ENCODE measurements at regions not wholly inside any gene's neighbourhood (a gene's known extent, or its start where the extent isn't known, plus 50 kb on each side); places are given as distances from the start of the nearest gene placed in this dataset.

DNA sequence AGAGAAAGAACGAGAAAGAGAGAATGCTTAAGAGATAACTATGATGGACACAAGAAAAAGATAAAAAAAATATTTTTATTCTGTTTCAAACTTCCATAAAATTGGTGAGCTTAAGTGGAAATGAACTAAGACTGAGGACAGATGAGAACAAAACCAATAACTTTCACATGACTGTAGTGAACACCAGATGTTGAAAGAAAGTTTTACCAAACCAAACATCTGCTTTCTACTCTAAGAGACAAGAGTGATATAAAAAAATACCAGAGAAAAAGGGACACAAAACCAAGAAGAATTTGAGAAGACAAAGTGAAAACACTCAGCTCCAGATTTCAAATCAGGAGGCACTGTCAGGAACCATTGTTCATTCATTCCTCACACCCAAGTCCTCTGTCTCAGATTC is 147.9 kb downstream of the IMPG2 start:
- no peak for DNase-seq

DNA sequence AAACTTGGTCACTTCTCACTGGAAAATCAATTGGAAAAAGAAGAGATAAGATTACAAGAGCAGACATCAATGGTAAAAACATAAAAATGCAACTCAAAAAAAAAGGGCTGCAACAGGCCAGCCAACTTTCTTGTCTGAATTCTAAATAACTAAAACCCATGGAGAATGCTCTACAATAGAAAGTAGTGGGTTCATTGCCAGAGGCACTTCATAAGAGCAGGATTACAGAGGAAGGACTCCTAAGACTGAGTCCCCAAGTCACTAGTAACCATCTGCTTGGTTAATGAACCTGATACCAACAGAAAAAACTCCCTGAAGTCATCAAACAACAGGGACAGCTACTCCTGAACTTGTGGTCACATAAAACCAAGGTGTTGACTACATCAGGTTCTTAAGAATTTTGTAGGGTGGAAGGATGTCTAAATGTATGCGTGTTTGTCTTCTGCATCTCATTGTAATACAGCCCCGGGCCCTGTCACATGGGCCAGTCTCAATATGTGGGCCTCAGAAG is 148.6 kb downstream of the IMPG2 start:
- no peak for DNase-seq

DNA sequence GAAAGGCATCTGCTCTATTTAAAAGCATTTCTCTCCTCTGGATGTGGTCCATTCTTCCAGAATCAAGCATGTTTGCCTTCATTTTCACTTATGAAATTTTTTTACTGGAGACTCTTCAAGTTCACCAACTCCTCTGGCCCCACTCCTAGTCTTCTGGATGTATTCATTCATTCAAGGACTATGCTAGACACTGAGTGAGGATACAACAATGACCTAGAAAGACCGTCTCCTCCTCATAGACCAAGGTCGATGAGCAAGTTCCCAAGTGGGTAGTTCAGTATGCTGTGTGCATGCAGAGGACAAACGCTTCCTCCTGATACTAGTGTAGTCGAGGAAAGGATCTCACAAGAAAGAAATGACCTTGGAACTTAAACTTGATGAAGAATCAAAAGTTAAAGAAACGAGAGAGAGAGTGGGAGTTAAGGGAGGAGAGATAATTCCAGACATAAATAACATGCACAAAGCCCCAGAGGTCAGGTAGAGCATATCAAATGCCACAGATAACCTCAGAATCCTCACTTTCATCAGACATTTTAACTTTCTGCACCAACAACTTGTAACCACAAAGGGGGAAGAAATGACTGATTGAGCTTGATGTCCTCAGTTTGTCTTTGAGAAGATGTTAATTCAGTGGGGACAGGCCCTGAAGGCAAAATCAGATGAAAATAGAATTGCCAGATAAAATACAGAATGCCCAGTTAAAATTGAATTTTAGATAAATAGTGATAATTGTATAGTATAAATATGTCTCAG is 149.4 kb downstream of the IMPG2 start:
- DNase-seq: no peak

DNA sequence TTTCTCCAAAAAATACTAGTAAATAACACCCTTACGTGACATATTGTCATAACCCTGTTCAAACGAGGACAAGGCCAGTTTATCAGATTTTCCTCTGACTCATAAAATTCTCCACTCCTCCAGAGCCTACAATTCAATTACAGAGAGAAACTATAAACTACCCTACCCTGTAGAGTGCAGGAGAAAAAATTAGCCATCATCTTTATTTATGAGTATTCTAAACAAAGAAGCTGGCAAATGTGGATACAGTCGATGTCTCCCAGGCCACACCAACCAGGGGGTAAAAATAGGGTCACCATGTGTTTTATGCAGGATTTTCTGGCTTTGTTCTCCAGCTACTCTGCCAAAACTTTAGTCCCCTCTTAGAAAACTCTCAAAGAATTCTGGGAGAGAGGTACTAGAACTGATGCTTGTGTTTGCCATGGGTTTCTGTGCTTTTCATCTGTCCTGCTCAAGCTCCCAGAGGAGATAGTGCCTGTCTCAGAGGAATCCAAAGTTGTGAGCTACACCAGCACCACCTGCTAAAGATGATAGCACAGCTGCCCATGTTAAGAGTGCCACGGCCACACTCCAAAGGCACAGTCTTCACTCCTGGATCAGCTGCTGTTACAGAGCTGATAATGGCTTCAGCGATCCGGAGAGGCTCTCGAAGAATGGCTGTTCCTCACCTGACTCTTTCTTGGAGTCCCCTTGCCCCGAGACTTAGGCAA is 150.2 kb downstream of the IMPG2 start:
- DNase-seq: no peak

DNA sequence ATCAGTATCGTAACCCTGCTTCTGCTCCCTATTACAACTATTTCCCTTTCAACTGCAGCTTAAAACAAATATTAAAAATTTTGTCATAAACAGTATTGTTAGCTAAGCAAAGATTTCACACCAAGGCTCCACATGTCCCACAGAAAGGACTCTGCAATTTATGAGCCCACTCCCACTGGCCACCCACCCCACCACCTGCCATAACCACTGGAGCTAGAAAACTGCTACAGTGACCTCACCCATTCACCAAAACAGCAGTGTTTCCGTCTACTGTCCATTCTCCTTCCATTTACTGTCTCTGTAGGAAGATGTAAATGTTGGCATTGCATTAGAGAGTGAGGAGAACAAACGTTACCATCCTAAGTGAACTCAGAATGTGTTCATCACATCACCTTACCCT is 150.9 kb downstream of the IMPG2 start:
- no peak for DNase-seq

GRCh38 chr3:101167376-101167775 is 153.0 kb downstream of the IMPG2 start:
- DNase-seq: no peak

DNA sequence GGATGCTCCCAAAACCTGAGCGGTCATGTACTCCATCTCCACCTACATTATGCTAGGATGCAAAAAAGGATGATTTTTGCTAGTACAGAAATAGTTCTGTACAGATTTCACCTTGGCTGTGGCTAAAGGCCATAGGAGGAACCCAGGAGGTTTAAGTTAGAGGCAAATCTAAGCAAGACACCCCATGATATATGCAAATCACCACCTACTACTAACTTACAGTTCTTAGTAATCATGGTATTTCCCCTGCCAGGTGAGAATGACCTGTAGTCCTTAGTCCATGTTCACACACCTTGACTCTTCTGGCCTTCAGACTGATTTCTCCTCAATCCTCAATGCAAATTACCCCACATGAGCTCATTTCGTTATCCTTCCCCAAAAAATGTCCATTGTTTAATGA is 154.2 kb downstream of the IMPG2 start:
- DNase-seq: no peak

- no peak for DNase-seq
Measured at GRCh38 chr3:101163554-101163953, 156.8 kb downstream of the IMPG2 start.

- no peak for DNase-seq
Measured at GRCh38 chr3:101159478-101159877, 160.9 kb downstream of the IMPG2 start.

GRCh38 chr3:101158374-101158773 is 162.0 kb downstream of the IMPG2 start:
- DNase-seq: no peak

DNA sequence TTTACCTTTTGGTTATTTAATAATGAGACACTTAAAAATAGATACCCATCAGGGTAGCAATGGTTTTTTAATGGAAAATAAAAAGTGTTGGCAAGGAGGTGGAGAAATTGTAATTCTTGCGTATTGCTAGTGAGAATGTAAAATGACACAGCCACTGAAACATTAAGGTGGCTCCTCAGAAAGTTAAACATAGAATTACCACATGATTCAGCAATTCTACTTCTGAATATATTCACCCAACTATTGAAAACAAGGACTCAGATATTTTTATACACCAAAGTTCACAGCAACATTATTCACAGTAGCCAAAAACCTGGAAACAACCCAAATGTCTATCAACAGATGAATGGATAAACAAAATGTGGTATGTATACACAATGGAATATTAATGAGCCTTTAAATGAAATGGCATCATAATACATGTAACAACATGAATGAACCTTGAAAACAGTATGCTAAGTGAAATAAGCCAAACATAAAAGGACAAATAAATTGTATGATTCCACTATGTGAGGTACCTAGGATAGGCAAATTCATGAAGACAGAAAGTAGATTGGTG is 163.5 kb downstream of the IMPG2 start:
- no peak for DNase-seq

- no peak for DNase-seq
Measured at GRCh38 chr3:101155825-101156224, 162.6 kb upstream of the ABI3BP start.

- no peak for DNase-seq
Measured at GRCh38 chr3:101154401-101154800, 161.2 kb upstream of the ABI3BP start.

- no peak for DNase-seq
Measured at GRCh38 chr3:101151286-101151913, 158.2 kb upstream of the ABI3BP start.

GRCh38 chr3:101150504-101150903 is 157.3 kb upstream of the ABI3BP start:
- no peak for DNase-seq

DNA sequence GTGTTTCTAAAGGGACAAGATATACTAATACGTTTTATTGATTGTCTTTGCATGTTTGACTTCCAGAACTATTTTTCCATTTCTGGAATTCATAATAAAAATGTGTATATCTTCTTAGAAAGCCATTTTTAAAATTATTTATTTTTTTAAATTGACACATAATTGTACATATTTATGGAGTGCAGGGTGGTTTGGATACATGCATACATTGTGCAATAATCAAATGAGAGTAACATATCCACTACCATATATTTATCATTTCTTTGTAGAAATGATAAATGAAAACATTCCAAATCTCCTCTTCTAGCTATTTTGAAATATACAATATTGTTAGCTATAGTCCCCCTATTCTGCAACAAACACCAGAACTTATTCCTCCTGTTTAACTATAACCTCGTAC is 156.5 kb upstream of the ABI3BP start:
- DNase-seq: no peak

- DNase-seq: no peak
Measured at GRCh38 chr3:101149251-101149650, 156.0 kb upstream of the ABI3BP start.

GRCh38 chr3:101148001-101148400 is 154.8 kb upstream of the ABI3BP start:
- no peak for DNase-seq

DNA sequence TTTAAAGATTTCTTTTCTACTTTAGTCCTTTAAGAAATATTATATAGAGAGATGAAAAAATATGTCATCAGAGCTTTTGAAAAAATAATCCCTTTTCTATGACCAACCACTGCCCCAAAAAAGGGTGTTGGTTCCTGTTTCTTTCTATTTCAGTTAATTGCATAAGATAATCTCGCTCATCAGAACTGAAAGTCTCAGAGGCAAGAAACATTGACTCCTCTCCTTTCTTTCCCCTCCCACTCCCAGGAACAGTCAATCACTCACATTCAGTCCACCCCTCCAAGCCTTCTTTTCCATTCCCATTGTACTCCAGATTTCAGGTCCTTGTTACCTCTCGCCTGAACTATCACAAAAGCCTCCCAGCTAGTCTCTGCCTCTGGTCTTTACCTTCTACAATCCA is 153.7 kb upstream of the ABI3BP start:
- no peak for DNase-seq

DNA sequence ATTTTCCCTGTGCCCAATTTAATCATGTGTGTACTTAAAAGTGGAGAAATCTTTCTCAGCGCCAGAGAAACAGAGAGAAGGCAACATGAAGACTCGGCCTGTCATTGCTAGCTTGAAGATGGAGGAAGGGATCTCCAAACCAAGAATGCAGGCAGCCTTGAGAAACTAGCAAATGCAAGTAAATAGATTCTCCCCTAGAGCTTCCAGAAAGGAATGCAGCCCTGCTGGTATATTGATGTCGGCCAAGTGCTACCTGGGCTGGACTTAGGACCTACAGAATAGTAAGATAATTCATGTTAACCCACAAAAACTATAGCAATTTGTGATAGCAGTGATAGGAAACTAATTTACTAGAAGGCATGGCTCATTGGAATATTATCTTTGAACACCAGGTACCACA is 150.9 kb upstream of the ABI3BP start:
- no peak for DNase-seq

GRCh38 chr3:101143012-101143411 is 149.8 kb upstream of the ABI3BP start:
- DNase-seq: no peak

GRCh38 chr3:101142160-101142559 is 148.9 kb upstream of the ABI3BP start:
- no peak for DNase-seq

DNA sequence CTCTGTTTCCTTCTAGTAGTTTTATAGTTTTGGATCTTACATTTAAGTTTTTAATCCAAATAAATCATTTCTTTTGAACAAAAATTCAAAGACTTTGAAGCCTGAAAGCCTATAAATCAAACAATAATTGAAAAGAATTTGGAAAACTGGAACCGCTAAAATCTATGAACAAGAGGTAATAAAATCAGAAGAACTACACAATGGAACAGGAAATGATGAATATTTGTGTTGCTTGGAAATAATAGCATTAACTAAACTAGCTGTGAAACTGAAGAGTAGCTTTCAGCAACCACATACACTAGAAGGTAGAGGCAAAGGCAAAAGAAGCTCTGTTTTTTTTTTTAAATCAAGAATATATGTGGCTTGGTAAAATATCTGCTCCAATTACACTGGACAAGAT is 147.9 kb upstream of the ABI3BP start:
- DNase-seq: no peak

- no peak for DNase-seq
Measured at GRCh38 chr3:101138817-101139216, 145.6 kb upstream of the ABI3BP start.

Data from activated effector memory CD4-positive, alpha-beta T cell treated with Interleukin-2 at 50 U/mL for 16 hours (primary cell).